ENCODE measurements at regions not wholly inside any gene's neighbourhood (a gene's known extent, or its start where the extent isn't known, plus 50 kb on each side); places are given as distances from the start of the nearest gene placed in this dataset.
A peak's percentile ranks its signal among the peaks of the same experiment; 100 is the strongest.
"Not testable (repeated sequence)": the region's sequence is repeated elsewhere in the genome, so short reads cannot be mapped to it uniquely, and the experiment has no call there.

DNA sequence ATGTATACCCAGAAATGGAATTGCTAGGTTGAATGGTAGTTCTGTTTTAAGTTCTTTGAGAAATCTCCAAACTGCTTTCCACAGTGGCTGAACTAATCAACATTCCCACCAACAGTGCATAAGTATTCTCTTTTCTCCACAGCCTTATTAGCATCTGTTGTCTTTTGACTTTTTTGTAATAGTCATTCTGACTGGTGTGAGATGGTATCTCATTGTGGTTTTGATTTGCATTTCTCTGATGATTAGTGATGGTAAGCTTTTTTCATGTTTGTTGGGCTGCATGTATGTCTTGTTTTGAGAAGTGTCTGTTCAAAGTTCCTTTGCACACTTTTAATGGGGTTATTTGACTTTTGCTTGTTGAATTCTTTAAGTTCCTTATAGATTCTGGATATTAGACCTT, 52.4 kb upstream of the EHHADH start:
- H3K27ac ChIP-seq (ENCODE audit: control insufficient read depth, insufficient read depth); H2AFZ ChIP-seq (ENCODE audit: control insufficient read depth, low read depth, low read length); DNase-seq (ENCODE audit: low read depth, low spot score); H3K9ac ChIP-seq (ENCODE audit: control insufficient read depth, insufficient read depth, low read length); H3K4me1 ChIP-seq (ENCODE audit: control insufficient read depth, insufficient read depth, low read length); BruUV-seq (replicated peaks); intact Hi-C loops (cut with micrococcal nuclease; ENCODE audit: unreplicated experiment); H3K4me2 ChIP-seq (ENCODE audit: control insufficient read depth, insufficient read depth); POLR2A ChIA-PET; H4K20me1 ChIP-seq (ENCODE audit: control insufficient read depth, insufficient read depth); in situ Hi-C loops (cut with MboI); H3K4me3 ChIP-seq; H3K27me3 ChIP-seq (replicated peaks in 1 of 2; ENCODE audit: control insufficient read depth in 2 of 2, insufficient read depth in 2 of 2, low read length in 1 of 2); H3K79me2 ChIP-seq (ENCODE audit: control insufficient read depth, insufficient read depth, low read length); H3K36me3 ChIP-seq (ENCODE audit: control insufficient read depth in 2 of 2, insufficient read depth in 2 of 2, low read length in 1 of 2); FAIRE-seq: not testable (repeated sequence)
- TF ChIP-seq POU2F2 (IDR thresholded peaks at IDR 0.05; ENCODE audit: borderline replicate concordance, low read depth, low read length) (peak; percentile 62; the same call in 1 of the 3 replicates), MTA2 (IDR thresholded peaks at IDR 0.05; ENCODE audit: low read depth) (peak; percentile 47; the same call in 1 of the 2 replicates), RUNX3 (IDR thresholded peaks at IDR 0.05; ENCODE audit: low read length) (peak; percentile 18; the same call in 1 of the 2 replicates), IKZF2 (IDR thresholded peaks at IDR 0.05) (peak in 1 of 2 experiments; percentile 40; a peak in 1 of 4 replicates), CBX5 (IDR thresholded peaks at IDR 0.05; ENCODE audit: low read depth) (0 out of 2 replicates have a peak, but pooled peaks have one; percentile 13), NBN (IDR thresholded peaks at IDR 0.05) (0 out of 2 replicates have a peak, but pooled peaks have one; percentile 14)
- H3K9me3 ChIP-seq (replicated peaks; ENCODE audit: control insufficient read depth, insufficient read depth, low read length), result peaks cover 12% of the 10 kb centered on the region
- ChIA-PET SMC1A (ENCODE audit: uncharacterized antibody, unreplicated experiment) (interaction anchor here (1.2 to 5.9 kb wide), 7 partner anchors 10 to 130 kb away, joined by 3 to 35 read pairs (median 6); no protein-coding TSS in a partner anchor), RAD21 (ENCODE audit: unreplicated experiment) (interaction anchor here (0.9 to 3.3 kb wide), 2 partner anchors 8 to 241 kb away, joined by 3 to 13 read pairs; no protein-coding TSS in a partner anchor), CTCF (interaction anchor here (0.9 to 5.3 kb wide), 4 partner anchors 18 to 129 kb away, joined by 4 to 90 read pairs (median 39); no protein-coding TSS in a partner anchor)
- ATAC-seq, result peak; percentile 74

DNA sequence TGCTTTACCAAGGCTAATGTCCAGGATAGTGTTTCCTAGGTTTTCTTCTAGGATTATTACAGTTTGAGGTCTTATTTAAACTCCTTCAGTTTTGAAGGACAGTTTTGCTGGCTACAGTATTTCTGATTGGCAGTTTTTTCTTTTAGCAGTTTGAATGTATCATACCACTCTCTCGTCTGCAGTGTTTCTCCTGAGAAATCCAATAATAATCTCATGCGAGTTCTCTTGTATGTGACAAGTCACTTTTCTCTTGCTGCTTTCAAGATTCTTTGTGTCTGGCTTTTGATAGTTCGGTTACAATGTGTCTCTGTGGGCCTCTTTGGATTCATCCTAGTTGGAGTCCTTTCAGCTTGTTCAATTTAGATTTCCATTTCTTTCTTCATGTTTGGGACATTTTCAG, 53.0 kb upstream of the EHHADH start:
- ATAC-seq (no peak), DNase-seq (ENCODE audit: low read depth, low spot score) (no peak), FAIRE-seq (peak; percentile 54)
- ChIA-PET SMC1A (ENCODE audit: uncharacterized antibody, unreplicated experiment) (interaction anchor here (1.2 to 5.9 kb wide), 7 partner anchors 9 to 131 kb away, joined by 3 to 35 read pairs (median 6); no protein-coding TSS in a partner anchor), RAD21 (ENCODE audit: unreplicated experiment) (interaction anchor here (0.8 to 3.3 kb wide), 5 partner anchors 8 to 242 kb away, joined by 3 to 19 read pairs (median 11); no protein-coding TSS in a partner anchor), POLR2A (interaction anchor here (1.4 kb wide), 1 partner anchor 16 kb away, joined by 3 read pairs; no protein-coding TSS in a partner anchor), CTCF (interaction anchor here (0.5 to 5.3 kb wide), 9 partner anchors 10 to 1624 kb away, joined by 3 to 90 read pairs (median 18); no protein-coding TSS in a partner anchor)
- no peak overlapping the region for H3K9ac ChIP-seq (ENCODE audit: control insufficient read depth, insufficient read depth, low read length)
- H3K79me2 ChIP-seq (ENCODE audit: control insufficient read depth, insufficient read depth, low read length), result no peaks in the 10 kb centered on the region
- H3K4me1 ChIP-seq (ENCODE audit: control insufficient read depth, insufficient read depth, low read length), result no peaks in the 10 kb centered on the region
- BruUV-seq (replicated peaks), result no TSS peak
- no peaks in the 10 kb centered on the region for H4K20me1 ChIP-seq (ENCODE audit: control insufficient read depth, insufficient read depth)
- 96% methylated on average over 3 of the region's 3 CpGs for WGBS (ENCODE audit: insufficient coverage, insufficient replicate concordance, low lambda C conversion rate, missing lambda C conversion rate)
- intact Hi-C loops (cut with micrococcal nuclease; ENCODE audit: unreplicated experiment) (no loop called here), in situ Hi-C loops (cut with MboI) (no loop called here)
- no peak overlapping the region for H2AFZ ChIP-seq (ENCODE audit: control insufficient read depth, low read depth, low read length)
- H3K4me3 ChIP-seq, result no peak overlapping the region
- TF ChIP-seq ZNF24 (IDR thresholded peaks at IDR 0.05) (no peak), SREBF1 (IDR thresholded peaks at IDR 0.05; ENCODE audit: low read length) (no peak), NFIC (IDR thresholded peaks at IDR 0.05; ENCODE audit: low read depth, low read length) (no peak), CBX5 (IDR thresholded peaks at IDR 0.05; ENCODE audit: low read depth) (peak; percentile 41; the same call in 1 of the 2 replicates), RFX5 (IDR thresholded peaks at IDR 0.05; ENCODE audit: low read depth, low read length) (no peak)
- TF ChIP-seq, protein P1, sequence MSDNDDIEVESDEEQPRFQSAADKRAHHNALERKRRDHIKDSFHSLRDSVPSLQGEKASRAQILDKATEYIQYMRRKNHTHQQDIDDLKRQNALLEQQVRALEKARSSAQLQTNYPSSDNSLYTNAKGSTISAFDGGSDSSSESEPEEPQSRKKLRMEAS (IDR thresholded peaks at IDR 0.05; ENCODE audit: low read depth, low read length), result no peak
- TF ChIP-seq, protein P2, sequence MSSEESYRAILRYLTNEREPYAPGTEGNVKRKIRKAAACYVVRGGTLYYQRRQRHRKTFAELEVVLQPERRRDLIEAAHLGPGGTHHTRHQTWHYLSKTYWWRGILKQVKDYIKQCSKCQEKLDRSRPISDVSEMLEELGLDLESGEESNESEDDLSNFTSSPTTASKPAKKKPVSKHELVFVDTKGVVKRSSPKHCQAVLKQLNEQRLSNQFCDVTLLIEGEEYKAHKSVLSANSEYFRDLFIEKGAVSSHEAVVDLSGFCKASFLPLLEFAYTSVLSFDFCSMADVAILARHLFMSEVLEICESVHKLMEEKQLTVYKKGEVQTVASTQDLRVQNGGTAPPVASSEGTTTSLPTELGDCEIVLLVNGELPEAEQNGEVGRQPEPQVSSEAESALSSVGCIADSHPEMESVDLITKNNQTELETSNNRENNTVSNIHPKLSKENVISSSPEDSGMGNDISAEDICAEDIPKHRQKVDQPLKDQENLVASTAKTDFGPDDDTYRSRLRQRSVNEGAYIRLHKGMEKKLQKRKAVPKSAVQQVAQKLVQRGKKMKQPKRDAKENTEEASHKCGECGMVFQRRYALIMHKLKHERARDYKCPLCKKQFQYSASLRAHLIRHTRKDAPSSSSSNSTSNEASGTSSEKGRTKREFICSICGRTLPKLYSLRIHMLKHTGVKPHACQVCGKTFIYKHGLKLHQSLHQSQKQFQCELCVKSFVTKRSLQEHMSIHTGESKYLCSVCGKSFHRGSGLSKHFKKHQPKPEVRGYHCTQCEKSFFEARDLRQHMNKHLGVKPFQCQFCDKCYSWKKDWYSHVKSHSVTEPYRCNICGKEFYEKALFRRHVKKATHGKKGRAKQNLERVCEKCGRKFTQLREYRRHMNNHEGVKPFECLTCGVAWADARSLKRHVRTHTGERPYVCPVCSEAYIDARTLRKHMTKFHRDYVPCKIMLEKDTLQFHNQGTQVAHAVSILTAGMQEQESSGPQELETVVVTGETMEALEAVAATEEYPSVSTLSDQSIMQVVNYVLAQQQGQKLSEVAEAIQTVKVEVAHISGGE (CRISPR knock-in tag; IDR thresholded peaks at IDR 0.05), result no peak
- H3K4me2 ChIP-seq (ENCODE audit: control insufficient read depth, insufficient read depth), result 0 out of 2 replicates have a peak overlapping the region, but pooled peaks have one; percentile 11
- H3K36me3 ChIP-seq (ENCODE audit: control insufficient read depth in 2 of 2, insufficient read depth in 2 of 2, low read length in 1 of 2), result no peaks in the 10 kb centered on the region; a peak in 1 of 4 replicates
- H3K27me3 ChIP-seq (replicated peaks in 1 of 2; ENCODE audit: control insufficient read depth in 2 of 2, insufficient read depth in 2 of 2, low read length in 1 of 2), result no peaks in the 10 kb centered on the region
- no peak overlapping the region for H3K27ac ChIP-seq (ENCODE audit: control insufficient read depth, insufficient read depth)
- peaks cover 10% of the 10 kb centered on the region for H3K9me3 ChIP-seq (replicated peaks; ENCODE audit: control insufficient read depth, insufficient read depth, low read length)
